PC-3 (cell line): ENCODE measurements at regions not wholly inside any gene's neighbourhood (a gene's known extent, or its start where the extent isn't known, plus 50 kb on each side); places are given as distances from the start of the nearest gene placed in this dataset.

ENCODE experiments used
- EZH2 ChIP-seq: fragments of 300-600 bp; sonication (generic); IDR thresholded peaks from one replicate; pipeline ENCODE4 v1.6.1; 2017; ENCODE audit warnings: antibody characterized with exemption, mild to moderate bottlenecking, low read length; ENCODE audit not compliant: unreplicated experiment
- TF ChIP-seq, protein P1 (sequence below): fragments of 300-600 bp; sonication (generic); conservative IDR thresholded peaks from 2 replicates; pipeline ENCODE4 v1.5.1; 2017; ENCODE audit warnings: antibody characterized with exemption, low read depth, mild to moderate bottlenecking, low read length

DNA sequence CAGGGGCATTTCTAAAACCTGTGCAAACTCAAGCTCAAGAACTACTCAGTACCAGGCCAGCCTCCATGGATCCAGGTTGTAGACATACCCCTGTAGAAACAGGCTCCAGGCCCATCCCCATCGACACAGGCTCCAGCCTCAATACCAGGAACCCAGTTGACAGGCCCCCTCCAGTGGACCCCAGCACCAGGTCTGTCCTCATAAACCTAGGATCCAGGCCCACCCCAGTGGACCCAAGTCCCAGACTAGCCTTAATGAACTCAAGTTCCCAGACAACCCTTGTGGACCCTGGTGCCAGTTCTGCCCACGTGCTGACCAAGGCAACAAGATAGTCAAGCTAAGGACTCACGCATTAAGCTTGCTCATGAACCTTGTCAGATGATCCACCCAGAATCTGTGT lies 476.9 kb downstream of the TBC1D32 start:
- TF ChIP-seq, protein P1, sequence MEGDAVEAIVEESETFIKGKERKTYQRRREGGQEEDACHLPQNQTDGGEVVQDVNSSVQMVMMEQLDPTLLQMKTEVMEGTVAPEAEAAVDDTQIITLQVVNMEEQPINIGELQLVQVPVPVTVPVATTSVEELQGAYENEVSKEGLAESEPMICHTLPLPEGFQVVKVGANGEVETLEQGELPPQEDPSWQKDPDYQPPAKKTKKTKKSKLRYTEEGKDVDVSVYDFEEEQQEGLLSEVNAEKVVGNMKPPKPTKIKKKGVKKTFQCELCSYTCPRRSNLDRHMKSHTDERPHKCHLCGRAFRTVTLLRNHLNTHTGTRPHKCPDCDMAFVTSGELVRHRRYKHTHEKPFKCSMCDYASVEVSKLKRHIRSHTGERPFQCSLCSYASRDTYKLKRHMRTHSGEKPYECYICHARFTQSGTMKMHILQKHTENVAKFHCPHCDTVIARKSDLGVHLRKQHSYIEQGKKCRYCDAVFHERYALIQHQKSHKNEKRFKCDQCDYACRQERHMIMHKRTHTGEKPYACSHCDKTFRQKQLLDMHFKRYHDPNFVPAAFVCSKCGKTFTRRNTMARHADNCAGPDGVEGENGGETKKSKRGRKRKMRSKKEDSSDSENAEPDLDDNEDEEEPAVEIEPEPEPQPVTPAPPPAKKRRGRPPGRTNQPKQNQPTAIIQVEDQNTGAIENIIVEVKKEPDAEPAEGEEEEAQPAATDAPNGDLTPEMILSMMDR = no peak
- no peak for TF ChIP-seq EZH2
